Heart left ventricle (tissue), 13 donors: ENCODE measurements at regions not wholly inside any gene's neighbourhood (a gene's known extent, or its start where the extent isn't known, plus 50 kb on each side); places are given as distances from the start of the nearest gene placed in this dataset.

Experiments used
- CTCF ChIP-seq, 12 donors: fragments of 200-600 bp; sonication (generic) in 4 of 12; IDR thresholded peaks; one replicate each; pipeline versions ENCODE4 v1.5.0 to v1.8.0; 2018 to 2022; ENCODE audit warnings: antibody characterized with exemption in 12 of 12, mild to moderate bottlenecking in 5 of 12
- POLR2A ChIP-seq, 2 donors: fragments of 450-650 bp; IDR thresholded peaks; one replicate each; pipeline ENCODE4 v1.6.1; 2017; ENCODE audit warnings: antibody characterized with exemption in 2 of 2, mild to moderate bottlenecking in 2 of 2, moderate library complexity in 2 of 2
- donor health status: ischemic (EF 13 %, LVEDD 7.1; RV severe dilation, severe dysfunction).
- donor health status: DM: no; HTN: yes; CAD: no.
- donor health status: DM: no; HTN: no; CAD: no.
- donor health status: ischemic (EF 25% LVEDD 6.9; RV normal size, moderate dysfunction).
- donor health status: ischemic (EF 25% LVEDD 5.7; RV mildly dilated, moderate dysfunction).
- donor health status: ischemic (EF 35%, LVEDD 5.7; RV mildly dilated, moderate dysfunction).
- donor health status: nonischemic (EF 11% LVEDD 7.7; RV severe dilation, severe dysfunction).
- donor health status: DM: yes; HTN: yes; CAD: no.
- donor health status: PGD.
- donor health status: ischemic (EF 29% LVEDD 5.4; RV normal size, mild dysfunction).
- donor health status: nonischemic (EF 23%, LVEDD 6.1; RV moderate dilation, normal function).

- TF ChIP-seq CTCF (IDR thresholded peaks at IDR 0.05), result no peak
- no peak for TF ChIP-seq POLR2A (IDR thresholded peaks at IDR 0.05)
These were observed 966.7 kb downstream of the MAT2B start for GRCh38 chr5:164472165-164472564.
